GM12878 (cell line): ENCODE measurements at regions not wholly inside any gene's neighbourhood (a gene's known extent, or its start where the extent isn't known, plus 50 kb on each side); places are given as distances from the start of the nearest gene placed in this dataset.
"Not testable (repeated sequence)": the region's sequence is repeated elsewhere in the genome, so short reads cannot be mapped to it uniquely, and the experiment has no call there.

ENCODE experiments used
- ATAC-seq: fragments of 200-7000 bp; cut with Tn5 transposase; 3 replicates; pipeline ENCODE4 v1.9.1; 2020; ENCODE audit warnings: mild to moderate bottlenecking, moderate library complexity
- BruUV-seq: library from RNA; stranded (reverse); fragments of 400-500 nt; replicated peaks from 2 replicates; lab custom pipeline; 2021; lab: Mats Ljungman, UMichigan
- CTCF ChIA-PET: fragments of 300-600 bp; sonication (Branson Sonifier 250); formaldehyde crosslinking; extraction: SDS; loops from one replicate; lab custom pipeline; 2021; ENCODE audit warnings: inconsistent platforms; lab: Yijun Ruan, JAX
- POLR2A ChIA-PET: fragments of 350-600 bp; formaldehyde crosslinking; extraction: SDS; loops from one replicate; lab custom pipeline; 2021; ENCODE audit warnings: inconsistent platforms; lab: Charles Lee
- RAD21 ChIA-PET: fragments of 300-600 bp; sonication (Branson Sonifier 250); formaldehyde crosslinking; loops from one replicate; lab custom pipeline; 2023; ENCODE audit warnings: antibody characterized with exemption; ENCODE audit not compliant: unreplicated experiment; lab: Charles Lee
- SMC1A ChIA-PET: fragments of 300-600 bp; sonication (Branson Sonifier 250); formaldehyde crosslinking; loops from one replicate; lab custom pipeline; 2023; ENCODE audit not compliant: unreplicated experiment, uncharacterized antibody; lab: Charles Lee
- DNase-seq: peaks from one replicate; pipeline ENCODE4 v3.0.0-alpha.2; 2011; ENCODE audit warnings: low read depth, low spot score
- FAIRE-seq: peaks from 3 replicates; lab custom pipeline; 2011; peaks lifted over from hg19 to GRCh38; lab: Jason Lieb, UNC
- H2AFZ ChIP-seq: 2 replicates; pipeline ENCODE4 v1.6.0; 2011; ENCODE audit warnings: low read depth, low read length, control low read depth; ENCODE audit not compliant: control insufficient read depth
- H3K27ac ChIP-seq: 2 replicates; pipeline ENCODE4 v1.5.1; 2011; ENCODE audit warnings: control low read depth; ENCODE audit not compliant: control insufficient read depth, insufficient read depth
- H3K27me3 ChIP-seq, 2 experiments: replicated peaks in 1 of 2; 2 replicates each; pipeline versions ENCODE4 v1.6.0 to v1.6.1; 2011; ENCODE audit warnings: low read length in 1 of 2; ENCODE audit not compliant: control insufficient read depth in 2 of 2, insufficient read depth in 2 of 2
- H3K36me3 ChIP-seq, 2 experiments: 2 replicates each; pipeline ENCODE4 v1.5.1; 2011; ENCODE audit warnings: low read length in 1 of 2; ENCODE audit not compliant: control insufficient read depth in 2 of 2, insufficient read depth in 2 of 2
- H3K4me1 ChIP-seq: 2 replicates; pipeline ENCODE4 v1.6.1; 2011; ENCODE audit warnings: mild to moderate bottlenecking, low read length, moderate library complexity, mixed read lengths; ENCODE audit not compliant: control insufficient read depth, insufficient read depth
- H3K4me2 ChIP-seq: 2 replicates; pipeline ENCODE4 v1.6.0; 2011; ENCODE audit warnings: control low read depth; ENCODE audit not compliant: control insufficient read depth, insufficient read depth
- H3K4me3 ChIP-seq: fragments of 200-600 bp; sonication (generic); 2 replicates; pipeline ENCODE4 v1.5.1; 2016
- H3K79me2 ChIP-seq: 2 replicates; pipeline ENCODE4 v1.6.0; 2011; ENCODE audit warnings: low read length; ENCODE audit not compliant: control insufficient read depth, insufficient read depth
- H3K9ac ChIP-seq: 2 replicates; pipeline ENCODE4 v1.8.0; 2011; ENCODE audit warnings: low read length, control low read depth, mixed read lengths; ENCODE audit not compliant: control insufficient read depth, insufficient read depth
- H3K9me3 ChIP-seq: replicated peaks from 3 replicates; pipeline ENCODE4 v1.5.1; 2011; ENCODE audit warnings: mild to moderate bottlenecking, low read length; ENCODE audit not compliant: control insufficient read depth, insufficient read depth
- H4K20me1 ChIP-seq: 2 replicates; pipeline ENCODE4 v1.6.0; 2011; ENCODE audit not compliant: control insufficient read depth, insufficient read depth
- WGBS: methylation state at CpG from one replicate; pipeline ENCODE4 v1.1.6; 2016; ENCODE audit warnings: low lambda C conversion rate; ENCODE audit not compliant: insufficient replicate concordance, insufficient coverage; ENCODE audit errors: missing lambda C conversion rate; 5-methylcytosine and 5-hydroxymethylcytosine counted together
- in situ Hi-C: fragments of 300-500 bp; cut with MboI; formaldehyde crosslinking; loops from 9 replicates; pipeline ENCODE4 v1.14.3; 2018; ENCODE audit warnings: mixed read lengths
- intact Hi-C: fragments of 100-400 bp; cut with micrococcal nuclease; formaldehyde crosslinking; loops from one replicate; pipeline ENCODE4 v1.14.2; 2022; ENCODE audit not compliant: unreplicated experiment

GRCh38 chr1:101492144-101492543 is 255.3 kb downstream of the S1PR1 start:
- H3K9ac ChIP-seq, H4K20me1 ChIP-seq, FAIRE-seq, H3K27ac ChIP-seq, H2AFZ ChIP-seq, H3K4me1 ChIP-seq, intact Hi-C loops, H3K9me3 ChIP-seq, POLR2A ChIA-PET, DNase-seq, CTCF ChIA-PET, ATAC-seq, H3K4me3 ChIP-seq, H3K79me2 ChIP-seq, RAD21 ChIA-PET, H3K36me3 ChIP-seq, in situ Hi-C loops, BruUV-seq, SMC1A ChIA-PET, H3K27me3 ChIP-seq, H3K4me2 ChIP-seq: not testable (repeated sequence)
- 85% methylated on average over 1 of the region's 1 CpG for WGBS

- ATAC-seq, POLR2A ChIA-PET, H3K79me2 ChIP-seq, H3K4me1 ChIP-seq, H3K9ac ChIP-seq, in situ Hi-C loops, H3K4me2 ChIP-seq, BruUV-seq, H2AFZ ChIP-seq, intact Hi-C loops, H3K36me3 ChIP-seq, FAIRE-seq, H3K27me3 ChIP-seq, RAD21 ChIA-PET, H3K9me3 ChIP-seq, H4K20me1 ChIP-seq, H3K4me3 ChIP-seq, H3K27ac ChIP-seq, DNase-seq: not testable (repeated sequence)
- ChIA-PET CTCF (interaction anchor here (1.0 to 3.4 kb wide), 4 partner anchors 9 to 26 kb away, joined by 4 to 23 read pairs (median 4); no protein-coding TSS in a partner anchor), SMC1A (interaction anchor here (1.1 to 2.0 kb wide), 2 partner anchors 12 to 20 kb away, joined by 3 to 6 read pairs; no protein-coding TSS in a partner anchor)
- WGBS = 44% methylated on average over 3 of the region's 3 CpGs
Observed at GRCh38 chr1:101493920-101494319, 257.1 kb downstream of the S1PR1 start.
